HG03060 (cell line): ENCODE measurements at regions not wholly inside any gene's neighbourhood (a gene's known extent, or its start where the extent isn't known, plus 50 kb on each side); places are given as distances from the start of the nearest gene placed in this dataset.

Experiments
- ATAC-seq: cut with Tn5 transposase; IDR thresholded peaks from one replicate; pipeline ENCODE4 v1.9.1; 2021; ENCODE audit warnings: low read depth, moderate number of reproducible peaks; ENCODE audit not compliant: unreplicated experiment

DNA sequence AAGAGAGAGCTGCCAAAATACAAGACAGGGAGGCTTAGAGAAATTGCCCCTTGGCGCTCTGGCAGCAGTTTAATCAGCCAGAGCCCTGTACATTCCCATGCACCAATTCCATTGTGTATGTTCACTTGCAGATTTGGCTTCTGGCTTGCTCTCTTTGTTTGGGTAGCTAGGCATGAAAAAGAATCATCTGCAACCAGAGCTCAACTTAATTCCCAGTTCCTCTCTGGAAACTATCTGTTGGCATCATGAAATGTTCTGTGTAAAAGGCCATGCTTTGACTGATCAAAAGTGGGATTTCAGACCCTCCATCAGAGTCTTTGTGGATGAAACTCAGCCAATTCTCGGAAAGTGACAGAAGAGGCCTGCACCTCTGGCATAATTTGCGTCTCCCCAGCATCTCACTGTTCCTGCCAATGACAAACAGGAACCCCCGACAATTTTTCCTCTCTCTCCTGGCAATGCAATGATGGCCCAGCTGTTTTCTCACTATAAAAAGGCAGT is 53.8 kb upstream of the RAD23B start:
- no peak for ATAC-seq
